ENCODE measurements at regions not wholly inside any gene's neighbourhood (a gene's known extent, or its start where the extent isn't known, plus 50 kb on each side); places are given as distances from the start of the nearest gene placed in this dataset.

- Histone ChIP-seq H3K4me1 (no peaks in the 10 kb centered on the region), H3K9ac (ENCODE audit: low read depth in 2 of 2, low read length in 2 of 2) (no peak overlapping the region), H3K9me3 (no peaks in the 10 kb centered on the region), H3K36me3 (no peaks in the 10 kb centered on the region), H3K27ac (no peak overlapping the region), H3K4me3 (no peak overlapping the region), H3K27me3 (no peaks in the 10 kb centered on the region)
- no peak for DNase-seq
- TF ChIP-seq, protein P1, sequence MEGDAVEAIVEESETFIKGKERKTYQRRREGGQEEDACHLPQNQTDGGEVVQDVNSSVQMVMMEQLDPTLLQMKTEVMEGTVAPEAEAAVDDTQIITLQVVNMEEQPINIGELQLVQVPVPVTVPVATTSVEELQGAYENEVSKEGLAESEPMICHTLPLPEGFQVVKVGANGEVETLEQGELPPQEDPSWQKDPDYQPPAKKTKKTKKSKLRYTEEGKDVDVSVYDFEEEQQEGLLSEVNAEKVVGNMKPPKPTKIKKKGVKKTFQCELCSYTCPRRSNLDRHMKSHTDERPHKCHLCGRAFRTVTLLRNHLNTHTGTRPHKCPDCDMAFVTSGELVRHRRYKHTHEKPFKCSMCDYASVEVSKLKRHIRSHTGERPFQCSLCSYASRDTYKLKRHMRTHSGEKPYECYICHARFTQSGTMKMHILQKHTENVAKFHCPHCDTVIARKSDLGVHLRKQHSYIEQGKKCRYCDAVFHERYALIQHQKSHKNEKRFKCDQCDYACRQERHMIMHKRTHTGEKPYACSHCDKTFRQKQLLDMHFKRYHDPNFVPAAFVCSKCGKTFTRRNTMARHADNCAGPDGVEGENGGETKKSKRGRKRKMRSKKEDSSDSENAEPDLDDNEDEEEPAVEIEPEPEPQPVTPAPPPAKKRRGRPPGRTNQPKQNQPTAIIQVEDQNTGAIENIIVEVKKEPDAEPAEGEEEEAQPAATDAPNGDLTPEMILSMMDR (IDR thresholded peaks at IDR 0.05): no peak
- intact Hi-C loops (cut with DNase I): no loop called here
Measured at GRCh38 chr16:7077636-7078035, 255.0 kb upstream of the RBFOX1 start.

GRCh38 chr16:7074715-7075114 is 257.9 kb upstream of the RBFOX1 start:
- Histone ChIP-seq H3K9ac (ENCODE audit: low read depth in 2 of 2, low read length in 2 of 2) (no peak overlapping the region), H3K27me3 (no peaks in the 10 kb centered on the region), H3K4me1 (no peaks in the 10 kb centered on the region), H3K9me3 (no peaks in the 10 kb centered on the region), H3K36me3 (no peaks in the 10 kb centered on the region), H3K27ac (no peak overlapping the region), H3K4me3 (no peak overlapping the region)
- TF ChIP-seq, protein P1 (IDR thresholded peaks at IDR 0.05): no peak
- intact Hi-C loops (cut with DNase I): no loop called here
- no peak for DNase-seq

DNA sequence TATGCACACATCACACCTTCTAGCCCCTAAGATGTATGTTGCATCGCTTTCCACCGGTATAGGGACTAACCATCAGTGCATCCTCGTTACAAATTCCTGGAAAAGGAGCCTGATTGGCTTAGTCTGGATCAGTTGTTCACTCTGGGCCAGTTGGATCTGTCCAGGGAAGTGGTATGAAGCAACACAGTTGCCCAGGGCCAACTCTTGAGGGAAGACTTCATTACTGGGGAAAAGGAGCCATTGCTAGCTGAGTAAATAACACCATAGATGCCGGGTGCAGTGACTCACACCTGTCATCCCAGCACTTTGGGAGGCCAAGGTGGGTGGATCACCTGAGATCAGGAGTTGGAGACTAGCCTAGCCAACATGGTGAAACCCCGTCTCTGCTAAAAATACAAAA is 275.2 kb upstream of the RBFOX1 start:
- Histone ChIP-seq H3K27me3 (no peaks in the 10 kb centered on the region), H3K36me3 (no peaks in the 10 kb centered on the region), H3K27ac (no peak overlapping the region), H3K4me1 (no peaks in the 10 kb centered on the region), H3K4me3 (no peak overlapping the region), H3K9me3 (no peaks in the 10 kb centered on the region), H3K9ac (ENCODE audit: low read depth in 2 of 2, low read length in 2 of 2) (no peak overlapping the region)
- TF ChIP-seq, protein P1 (IDR thresholded peaks at IDR 0.05): no peak
- DNase-seq: no peak
- intact Hi-C loops (cut with DNase I): no loop called here

DNA sequence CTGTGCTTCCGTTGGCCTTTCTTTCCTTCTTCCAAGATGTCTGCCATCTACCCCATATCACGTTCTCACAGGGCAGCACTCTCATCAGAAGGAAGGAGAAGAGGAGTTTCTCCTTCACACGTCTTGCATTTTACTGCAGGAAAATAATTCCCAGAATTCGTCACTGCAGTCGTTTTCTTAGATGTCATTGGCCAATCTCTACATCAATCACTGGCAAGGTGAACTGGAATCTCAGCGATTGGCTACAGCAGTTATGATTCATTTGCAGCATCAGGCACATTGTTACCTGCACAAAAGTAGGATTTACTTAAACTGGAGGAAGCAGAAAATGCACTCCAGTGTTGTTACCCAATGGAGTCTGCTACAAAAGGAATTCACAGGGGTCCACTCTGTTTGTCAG is 277.2 kb upstream of the RBFOX1 start:
- Histone ChIP-seq H3K9ac (ENCODE audit: low read depth in 2 of 2, low read length in 2 of 2) (no peak overlapping the region), H3K27ac (no peak overlapping the region), H3K27me3 (no peaks in the 10 kb centered on the region), H3K9me3 (no peaks in the 10 kb centered on the region), H3K4me1 (no peaks in the 10 kb centered on the region), H3K36me3 (no peaks in the 10 kb centered on the region), H3K4me3 (no peak overlapping the region)
- intact Hi-C loops (cut with DNase I): no loop called here
- TF ChIP-seq, protein P1 (IDR thresholded peaks at IDR 0.05): no peak
- DNase-seq: no peak

GRCh38 chr16:7051591-7052349 is 280.9 kb upstream of the RBFOX1 start:
- intact Hi-C loops (cut with DNase I): no loop called here
- no peaks in the 10 kb centered on the region for H3K36me3 ChIP-seq
- no peak overlapping the region for H3K27ac ChIP-seq
- TF ChIP-seq, protein P1 (IDR thresholded peaks at IDR 0.05): no peak
- H3K4me1 ChIP-seq: no peaks in the 10 kb centered on the region
- no peak overlapping the region for H3K9ac ChIP-seq (ENCODE audit: low read depth in 2 of 2, low read length in 2 of 2)
- DNase-seq: no peak
- H3K4me3 ChIP-seq: no peak overlapping the region
- H3K27me3 ChIP-seq: no peaks in the 10 kb centered on the region
- H3K9me3 ChIP-seq: no peaks in the 10 kb centered on the region

Data from colonic mucosa (tissue), 4 donors.